ENCODE measurements at regions not wholly inside any gene's neighbourhood (a gene's known extent, or its start where the extent isn't known, plus 50 kb on each side); places are given as distances from the start of the nearest gene placed in this dataset.

DNA sequence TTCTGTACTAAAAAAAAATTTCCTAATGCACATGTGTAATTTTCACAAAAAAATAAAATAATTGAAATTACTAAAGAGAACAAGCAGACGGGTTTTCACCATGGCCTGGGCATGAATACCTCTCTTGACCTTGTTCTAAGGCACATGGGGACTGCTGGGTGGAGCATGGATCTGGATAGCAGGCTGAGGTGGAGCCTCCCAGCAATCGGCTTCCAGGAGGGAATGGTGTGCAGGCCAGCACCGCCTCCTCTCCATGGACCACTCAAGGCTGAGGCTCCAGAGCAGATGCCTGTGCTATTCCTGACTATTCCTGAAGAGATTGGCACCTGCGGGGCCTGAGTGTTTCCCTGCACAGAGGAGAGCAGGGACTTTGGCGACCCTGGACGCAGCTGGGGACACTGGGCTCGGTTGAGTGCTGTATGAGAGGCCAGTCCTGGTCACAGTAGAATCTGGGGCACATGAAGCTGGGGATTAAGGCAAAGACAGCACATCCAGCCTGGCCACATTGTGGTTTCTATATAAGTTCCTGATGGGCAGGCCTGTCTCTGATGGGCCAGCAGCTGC, 963.6 kb downstream of the BRD1 start:
- no peak overlapping the region for H3K4me3 ChIP-seq (ENCODE audit: low read depth, low read length)
- TF ChIP-seq, protein P1, sequence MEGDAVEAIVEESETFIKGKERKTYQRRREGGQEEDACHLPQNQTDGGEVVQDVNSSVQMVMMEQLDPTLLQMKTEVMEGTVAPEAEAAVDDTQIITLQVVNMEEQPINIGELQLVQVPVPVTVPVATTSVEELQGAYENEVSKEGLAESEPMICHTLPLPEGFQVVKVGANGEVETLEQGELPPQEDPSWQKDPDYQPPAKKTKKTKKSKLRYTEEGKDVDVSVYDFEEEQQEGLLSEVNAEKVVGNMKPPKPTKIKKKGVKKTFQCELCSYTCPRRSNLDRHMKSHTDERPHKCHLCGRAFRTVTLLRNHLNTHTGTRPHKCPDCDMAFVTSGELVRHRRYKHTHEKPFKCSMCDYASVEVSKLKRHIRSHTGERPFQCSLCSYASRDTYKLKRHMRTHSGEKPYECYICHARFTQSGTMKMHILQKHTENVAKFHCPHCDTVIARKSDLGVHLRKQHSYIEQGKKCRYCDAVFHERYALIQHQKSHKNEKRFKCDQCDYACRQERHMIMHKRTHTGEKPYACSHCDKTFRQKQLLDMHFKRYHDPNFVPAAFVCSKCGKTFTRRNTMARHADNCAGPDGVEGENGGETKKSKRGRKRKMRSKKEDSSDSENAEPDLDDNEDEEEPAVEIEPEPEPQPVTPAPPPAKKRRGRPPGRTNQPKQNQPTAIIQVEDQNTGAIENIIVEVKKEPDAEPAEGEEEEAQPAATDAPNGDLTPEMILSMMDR (conservative IDR thresholded peaks at IDR 0.05; ENCODE audit: low read depth, low read length): no peak
- no peak for DNase-seq (ENCODE audit: low read depth)

DNA sequence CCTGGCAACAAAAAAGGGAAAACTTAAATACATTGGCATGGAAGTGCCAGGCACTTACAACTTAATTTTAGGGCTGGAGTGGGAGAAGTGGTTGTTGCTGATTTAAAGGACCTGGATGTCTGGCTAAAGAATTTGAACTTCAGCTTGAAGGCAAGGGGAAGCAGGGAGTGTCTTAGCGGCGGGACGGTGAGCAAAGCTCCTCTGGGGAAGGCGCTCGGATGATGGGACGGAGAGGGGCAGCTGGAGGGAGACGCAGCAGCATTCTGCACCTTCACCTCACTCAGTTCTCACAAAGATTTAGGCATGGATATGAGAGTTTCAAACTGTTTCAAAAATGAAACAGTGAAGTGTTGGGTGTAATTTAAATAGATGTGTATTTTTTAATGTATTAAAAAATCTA, 967.1 kb downstream of the BRD1 start:
- DNase-seq (ENCODE audit: low read depth): no peak
- no peak overlapping the region for H3K4me3 ChIP-seq (ENCODE audit: low read depth, low read length)
- TF ChIP-seq, protein P1 (conservative IDR thresholded peaks at IDR 0.05; ENCODE audit: low read depth, low read length): no peak

DNA sequence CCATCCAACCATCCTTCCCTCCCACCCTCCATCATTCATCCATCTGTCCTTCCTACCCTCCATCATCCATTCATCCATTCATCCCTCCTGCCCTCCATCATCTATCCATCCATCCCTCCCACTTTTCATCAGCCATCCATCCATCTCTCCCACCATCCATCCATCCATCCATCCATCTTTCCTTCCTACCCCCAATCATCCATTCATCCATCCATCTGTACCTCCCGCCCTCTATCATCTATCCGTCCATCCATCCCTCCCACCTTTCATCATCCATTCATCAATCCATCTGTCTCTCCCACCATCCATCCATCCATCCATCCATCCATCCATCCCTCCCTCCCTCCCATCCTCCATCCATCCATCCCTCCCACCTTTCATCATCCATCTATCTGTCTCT, 968.8 kb downstream of the BRD1 start:
- DNase-seq (ENCODE audit: low read depth): no peak
- TF ChIP-seq, protein P1 (conservative IDR thresholded peaks at IDR 0.05; ENCODE audit: low read depth, low read length): no peak

DNA sequence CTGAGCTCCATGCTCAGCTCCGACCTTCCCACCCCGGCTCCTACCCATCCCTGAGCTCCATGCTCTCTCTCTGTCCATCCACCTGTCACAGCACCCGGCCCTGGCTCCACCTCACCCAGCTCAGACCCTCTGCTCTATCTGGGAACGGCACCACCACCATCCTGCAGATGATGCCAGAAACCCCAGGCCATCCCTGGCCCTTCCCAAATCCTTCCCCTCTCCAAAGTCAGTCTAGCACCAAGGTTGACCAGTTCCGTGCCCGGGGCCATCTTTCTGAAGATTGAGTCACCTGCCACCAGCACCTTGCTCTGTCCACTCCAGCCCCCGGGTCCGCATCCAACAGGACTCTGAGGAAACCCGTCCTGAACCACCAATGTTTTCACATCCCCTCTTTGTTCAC, 969.6 kb downstream of the BRD1 start:
- TF ChIP-seq, protein P1 (conservative IDR thresholded peaks at IDR 0.05; ENCODE audit: low read depth, low read length): no peak
- H3K4me3 ChIP-seq (ENCODE audit: low read depth, low read length): no peak overlapping the region
- DNase-seq (ENCODE audit: low read depth): no peak

More for the DNA sequence above, 968.8 kb downstream of the BRD1 start:
- H3K4me3 ChIP-seq (ENCODE audit: low read depth, low read length): no peak overlapping the region

DNA sequence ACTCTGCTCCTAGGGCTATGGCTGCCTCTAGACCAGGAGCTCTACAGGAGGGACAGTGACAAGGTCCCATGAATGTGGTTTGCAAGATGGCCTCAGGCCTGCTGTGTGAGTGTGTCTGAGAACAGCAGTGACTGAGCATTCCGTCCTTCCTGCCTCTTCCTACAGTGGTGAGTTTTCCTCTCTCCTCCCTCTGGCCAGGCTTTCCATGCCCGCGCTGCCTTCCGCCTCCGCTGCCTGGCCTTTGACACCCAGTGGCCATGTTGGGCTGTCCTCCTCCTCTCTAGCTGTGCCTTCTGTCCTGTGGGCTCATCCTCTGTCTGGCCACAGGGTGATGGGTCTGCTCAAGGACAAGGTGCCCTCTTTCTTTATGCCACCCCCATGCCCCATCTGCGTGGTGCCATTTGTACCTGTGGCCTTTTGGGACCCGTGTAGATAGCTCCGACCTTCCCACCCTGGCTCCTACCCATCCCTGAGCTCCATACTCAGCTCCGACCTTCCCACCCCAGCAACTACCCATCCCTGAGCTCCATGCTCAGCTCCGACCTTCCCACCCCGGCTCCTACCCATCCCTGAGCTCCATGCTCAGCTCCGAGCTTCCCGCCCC, 970.4 kb downstream of the BRD1 start:
- H3K4me3 ChIP-seq (ENCODE audit: low read depth, low read length): no peak overlapping the region
- DNase-seq (ENCODE audit: low read depth): no peak
- TF ChIP-seq, protein P1 (conservative IDR thresholded peaks at IDR 0.05; ENCODE audit: low read depth, low read length): no peak

DNA sequence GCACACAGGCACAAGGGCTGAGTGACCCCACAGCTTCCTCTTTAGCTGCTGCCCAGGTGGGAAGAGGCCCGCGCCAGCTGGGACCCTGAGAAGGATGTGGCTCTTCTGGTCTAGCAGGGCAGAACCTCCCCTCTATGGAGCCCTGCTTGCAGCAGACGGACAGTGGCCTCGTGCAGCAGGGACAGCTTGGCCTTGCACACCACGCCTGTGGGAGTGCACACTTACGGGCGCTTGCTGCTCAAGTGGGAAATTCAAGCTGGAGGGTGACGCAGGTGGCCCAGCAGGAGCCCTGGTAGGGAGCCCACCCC, 971.4 kb downstream of the BRD1 start:
- TF ChIP-seq, protein P1 (conservative IDR thresholded peaks at IDR 0.05; ENCODE audit: low read depth, low read length): no peak
- H3K4me3 ChIP-seq (ENCODE audit: low read depth, low read length): no peak overlapping the region
- DNase-seq (ENCODE audit: low read depth): no peak

DNA sequence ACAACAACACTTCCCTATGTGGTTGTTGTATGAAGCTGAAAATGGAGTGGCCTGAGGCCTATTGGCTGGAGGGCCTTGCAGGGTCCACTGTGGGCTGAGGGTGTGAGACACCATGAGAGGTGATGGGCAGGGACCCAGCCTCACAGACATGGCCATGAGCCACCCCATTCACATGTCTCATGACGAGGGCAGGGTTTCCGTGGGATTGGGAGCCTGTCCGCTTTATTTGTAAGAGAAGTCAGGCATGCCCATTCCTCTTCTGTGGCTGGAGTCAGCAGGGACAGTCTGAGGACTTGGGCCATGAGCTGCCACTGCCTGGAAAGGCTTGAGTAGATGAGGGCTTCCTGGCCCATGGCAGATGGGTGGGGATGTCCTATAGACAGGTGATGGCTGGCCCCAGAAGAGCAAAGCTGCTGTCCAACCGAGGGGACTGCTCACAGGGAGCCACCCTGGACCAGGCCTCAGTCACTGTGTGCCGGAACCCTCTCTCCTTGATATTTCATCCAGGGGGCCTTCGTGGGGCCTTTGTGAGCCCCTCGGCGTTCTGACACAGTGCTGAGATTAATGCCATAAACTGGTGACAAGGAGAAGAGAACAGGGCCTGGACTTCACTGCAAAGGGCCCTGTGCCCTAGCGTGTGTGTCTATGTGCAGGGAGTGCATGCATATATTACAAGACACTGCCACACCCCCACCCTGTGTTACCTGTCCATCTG, 971.9 kb downstream of the BRD1 start:
- TF ChIP-seq, protein P1 (conservative IDR thresholded peaks at IDR 0.05; ENCODE audit: low read depth, low read length): no peak
- DNase-seq (ENCODE audit: low read depth): no peak
- no peak overlapping the region for H3K4me3 ChIP-seq (ENCODE audit: low read depth, low read length)
